Dendritic cell treated with granulocyte-macrophage colony-stimulating factor and Interleukin-4, amounts not matched to agents 40 ng/mL and 50 ng/mL, for 4 days (primary cell): ENCODE measurements at regions not wholly inside any gene's neighbourhood (a gene's known extent, or its start where the extent isn't known, plus 50 kb on each side); places are given as distances from the start of the nearest gene placed in this dataset.

Source experiments
- H3K27ac Mint-ChIP-seq: one replicate; pipeline ENCODE4 v1.8.0; 2022; ENCODE audit warnings: mild to moderate bottlenecking, mixed read lengths
- H3K27me3 Mint-ChIP-seq: one replicate; pipeline ENCODE4 v1.8.0; 2022; ENCODE audit warnings: mild to moderate bottlenecking, mixed read lengths
- H3K36me3 Mint-ChIP-seq: one replicate; pipeline ENCODE4 v1.8.0; 2022; ENCODE audit warnings: low read depth, mixed read lengths
- H3K4me1 Mint-ChIP-seq: one replicate; pipeline ENCODE4 v1.8.0; 2022; ENCODE audit warnings: low read depth, mixed read lengths
- H3K4me3 Mint-ChIP-seq: one replicate; pipeline ENCODE4 v1.8.0; 2022; ENCODE audit warnings: mild to moderate bottlenecking, moderate library complexity, mixed read lengths
- H3K9me3 Mint-ChIP-seq: one replicate; pipeline ENCODE4 v1.8.0; 2022; ENCODE audit warnings: mixed read lengths
- intact Hi-C: fragments of 100-400 bp; cut with micrococcal nuclease; formaldehyde crosslinking; loops from one replicate; pipeline ENCODE4 v1.15.0; 2022

GRCh38 chr13:71939186-71939585 lies 72.2 kb upstream of the DACH1 start:
- H3K27me3 Mint-ChIP-seq = no peaks in the 10 kb centered on the region
- H3K36me3 Mint-ChIP-seq = no peaks in the 10 kb centered on the region
- H3K4me3 Mint-ChIP-seq = no peak overlapping the region
- peaks cover 29% of the 10 kb centered on the region for H3K4me1 Mint-ChIP-seq
- no peaks in the 10 kb centered on the region for H3K9me3 Mint-ChIP-seq
- H3K27ac Mint-ChIP-seq = no peak overlapping the region
- intact Hi-C loops = no loop called here

GRCh38 chr13:71935166-71935840 lies 68.3 kb upstream of the DACH1 start:
- intact Hi-C loops = no loop called here
- H3K4me3 Mint-ChIP-seq = no peak overlapping the region
- H3K27ac Mint-ChIP-seq = no peak overlapping the region

GRCh38 chr13:71924931-71925330 lies 57.9 kb upstream of the DACH1 start:
- no peaks in the 10 kb centered on the region for H3K4me1 Mint-ChIP-seq
- no peak overlapping the region for H3K4me3 Mint-ChIP-seq
- intact Hi-C loops = no loop called here
- H3K9me3 Mint-ChIP-seq = no peaks in the 10 kb centered on the region
- H3K36me3 Mint-ChIP-seq = no peaks in the 10 kb centered on the region
- no peaks in the 10 kb centered on the region for H3K27me3 Mint-ChIP-seq
- no peak overlapping the region for H3K27ac Mint-ChIP-seq

More at GRCh38 chr13:71935166-71935840, 68.3 kb upstream of the DACH1 start:
- Mint-ChIP-seq H3K36me3 (no peaks in the 10 kb centered on the region), H3K9me3 (peaks cover 12% of the 10 kb centered on the region), H3K27me3 (no peaks in the 10 kb centered on the region), H3K4me1 (peaks cover 7% of the 10 kb centered on the region)

- no peaks in the 10 kb centered on the region for H3K27me3 Mint-ChIP-seq
- H3K4me1 Mint-ChIP-seq = no peaks in the 10 kb centered on the region
- no peak overlapping the region for H3K27ac Mint-ChIP-seq
- H3K4me3 Mint-ChIP-seq = no peak overlapping the region
- no peaks in the 10 kb centered on the region for H3K36me3 Mint-ChIP-seq
- H3K9me3 Mint-ChIP-seq = no peaks in the 10 kb centered on the region
- intact Hi-C loops = no loop called here
These were observed 55.2 kb upstream of the DACH1 start for GRCh38 chr13:71922194-71922593.
